ENCODE measurements at regions not wholly inside any gene's neighbourhood (a gene's known extent, or its start where the extent isn't known, plus 50 kb on each side); places are given as distances from the start of the nearest gene placed in this dataset.

- DNase-seq (ENCODE audit: low read depth): no peak
Observed at GRCh38 chr6:1037430-1038202, 274.3 kb upstream of the FOXQ1 start.

GRCh38 chr6:1035401-1035800 is 276.5 kb upstream of the FOXQ1 start:
- no peak for DNase-seq (ENCODE audit: low read depth)

- DNase-seq (ENCODE audit: low read depth): peak; percentile 22
Observed at GRCh38 chr6:1031720-1032119, 280.2 kb upstream of the FOXQ1 start.

- peak; percentile 40 for DNase-seq (ENCODE audit: low read depth)
Observed at GRCh38 chr6:1029141-1029540, 282.8 kb upstream of the FOXQ1 start.

GRCh38 chr6:1028723-1029122 is 283.2 kb upstream of the FOXQ1 start:
- DNase-seq (ENCODE audit: low read depth): no peak

GRCh38 chr6:1027795-1028569 is 283.9 kb upstream of the FOXQ1 start:
- peak; percentile 49 for DNase-seq (ENCODE audit: low read depth)

GRCh38 chr6:1027109-1027794 is 284.6 kb upstream of the FOXQ1 start:
- peak; percentile 91 for DNase-seq (ENCODE audit: low read depth)

- no peak for DNase-seq (ENCODE audit: low read depth)
Observed at GRCh38 chr6:1025821-1026220, 286.1 kb upstream of the FOXQ1 start.

GRCh38 chr6:1024587-1024986 is 287.3 kb upstream of the FOXQ1 start:
- DNase-seq (ENCODE audit: low read depth): peak; percentile 97

- no peak for DNase-seq (ENCODE audit: low read depth)
Observed at GRCh38 chr6:1024161-1024560, 287.7 kb upstream of the FOXQ1 start.

- no peak for DNase-seq (ENCODE audit: low read depth)
Observed at GRCh38 chr6:1023229-1023628, 288.7 kb upstream of the FOXQ1 start.

- no peak for DNase-seq (ENCODE audit: low read depth)
Observed at GRCh38 chr6:1022719-1023118, 289.2 kb upstream of the FOXQ1 start.

GRCh38 chr6:1020837-1021236 is 291.1 kb upstream of the FOXQ1 start:
- DNase-seq (ENCODE audit: low read depth): no peak

GRCh38 chr6:1020133-1020532 is 291.8 kb upstream of the FOXQ1 start:
- no peak for DNase-seq (ENCODE audit: low read depth)

- DNase-seq (ENCODE audit: low read depth): no peak
Observed at GRCh38 chr6:1018041-1018440, 293.9 kb upstream of the FOXQ1 start.

GRCh38 chr6:1016329-1017302 is 295.3 kb upstream of the FOXQ1 start:
- no peak for DNase-seq (ENCODE audit: low read depth)

- DNase-seq (ENCODE audit: low read depth): peak; percentile 59
Observed at GRCh38 chr6:1015825-1016224, 296.1 kb upstream of the FOXQ1 start.

GRCh38 chr6:1014431-1014807 is 297.5 kb upstream of the FOXQ1 start:
- DNase-seq (ENCODE audit: low read depth): no peak

GRCh38 chr6:1013656-1014430 is 298.1 kb upstream of the FOXQ1 start:
- no peak for DNase-seq (ENCODE audit: low read depth)

GRCh38 chr6:1009103-1009502 is 302.8 kb upstream of the FOXQ1 start:
- DNase-seq (ENCODE audit: low read depth): no peak

GRCh38 chr6:1007159-1007558 is 304.7 kb upstream of the FOXQ1 start:
- DNase-seq (ENCODE audit: low read depth): no peak

Data from M059J (cell line).